ENCODE measurements at regions not wholly inside any gene's neighbourhood (a gene's known extent, or its start where the extent isn't known, plus 50 kb on each side); places are given as distances from the start of the nearest gene placed in this dataset.
"Not testable (repeated sequence)": the region's sequence is repeated elsewhere in the genome, so short reads cannot be mapped to it uniquely, and the experiment has no call there.

DNA sequence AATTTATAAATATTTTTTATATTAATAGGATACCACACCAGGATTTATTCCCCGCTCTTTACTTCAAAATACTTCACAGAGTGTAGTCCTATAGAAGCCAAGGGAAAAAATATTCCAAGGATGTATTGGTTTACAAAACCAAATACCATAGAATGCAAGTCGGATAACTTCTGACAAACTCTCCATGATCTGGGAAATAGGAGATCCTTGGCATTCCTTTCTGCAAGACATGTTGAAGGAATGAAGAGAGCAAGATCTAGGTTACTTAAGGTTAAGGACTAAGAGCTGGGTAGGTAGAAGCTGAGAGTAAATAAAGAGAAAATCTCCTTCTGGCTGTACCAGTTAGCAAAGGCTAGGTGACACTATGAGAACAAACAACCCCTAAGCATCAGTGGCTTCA, 141.2 kb downstream of the LRATD1 start:
- no peak overlapping the region for H3K27ac Mint-ChIP-seq
- no peaks in the 10 kb centered on the region for H3K27me3 Mint-ChIP-seq
- ATAC-seq (replicated peaks) (no peak), DNase-seq (no peak)
- H3K4me3 Mint-ChIP-seq, result no peak overlapping the region
- H3K4me1 Mint-ChIP-seq, result no peaks in the 10 kb centered on the region
- peaks cover 0 to 2% of the 10 kb centered on the region in 2 donors for H3K9me3 Mint-ChIP-seq
- H3K36me3 Mint-ChIP-seq, result no peaks in the 10 kb centered on the region

DNA sequence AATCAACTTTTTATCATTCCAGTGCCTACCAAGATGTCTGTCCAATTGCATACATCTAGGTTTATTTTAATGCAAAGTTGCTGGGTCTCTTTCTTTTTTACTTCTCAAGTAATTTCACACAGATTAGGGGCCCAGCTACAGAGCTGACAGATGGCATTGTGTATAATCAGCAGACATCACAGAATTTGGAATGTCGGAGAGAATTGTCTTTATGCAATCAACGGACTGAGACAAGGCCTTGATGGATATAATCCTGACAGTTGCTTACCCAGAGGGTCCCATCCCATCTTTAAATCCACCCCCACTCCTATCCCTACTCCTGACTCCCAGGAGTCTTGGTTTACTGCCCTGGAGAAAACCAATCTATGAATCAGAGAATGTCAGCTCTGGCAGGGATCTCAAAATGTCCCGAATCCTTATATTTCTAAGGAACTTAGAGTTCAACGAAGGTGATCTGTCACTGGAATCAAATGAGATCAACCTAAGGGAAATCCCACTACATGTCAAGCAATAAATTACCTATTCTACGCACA, 142.0 kb downstream of the LRATD1 start:
- peaks cover 0 to 2% of the 10 kb centered on the region in 2 donors for H3K9me3 Mint-ChIP-seq
- H3K36me3 Mint-ChIP-seq, result no peaks in the 10 kb centered on the region
- no peaks in the 10 kb centered on the region for H3K27me3 Mint-ChIP-seq
- H3K27ac Mint-ChIP-seq, result no peak overlapping the region
- ATAC-seq (replicated peaks) (no peak), DNase-seq (no peak)
- H3K4me3 Mint-ChIP-seq, result no peak overlapping the region
- no peaks in the 10 kb centered on the region for H3K4me1 Mint-ChIP-seq

GRCh38 chr2:14776216-14776615, 143.7 kb downstream of the LRATD1 start:
- H3K9me3 Mint-ChIP-seq, result peaks cover 0 to 3% of the 10 kb centered on the region in 2 donors
- ATAC-seq (replicated peaks) (no peak), DNase-seq (no peak)
- no peak overlapping the region for H3K27ac Mint-ChIP-seq
- H3K36me3 Mint-ChIP-seq, result no peaks in the 10 kb centered on the region
- no peaks in the 10 kb centered on the region for H3K4me1 Mint-ChIP-seq
- no peak overlapping the region for H3K4me3 Mint-ChIP-seq
- no peaks in the 10 kb centered on the region for H3K27me3 Mint-ChIP-seq

GRCh38 chr2:14778015-14778414, 145.5 kb downstream of the LRATD1 start:
- Mint-ChIP-seq H3K27me3 (no peaks in the 10 kb centered on the region), H3K9me3 (peaks cover 0 to 7% of the 10 kb centered on the region in 2 donors), H3K4me3 (no peak overlapping the region), H3K27ac (no peak overlapping the region), H3K4me1 (no peaks in the 10 kb centered on the region), H3K36me3 (no peaks in the 10 kb centered on the region)
- ATAC-seq (replicated peaks), result no peak
- no peak for DNase-seq

DNA sequence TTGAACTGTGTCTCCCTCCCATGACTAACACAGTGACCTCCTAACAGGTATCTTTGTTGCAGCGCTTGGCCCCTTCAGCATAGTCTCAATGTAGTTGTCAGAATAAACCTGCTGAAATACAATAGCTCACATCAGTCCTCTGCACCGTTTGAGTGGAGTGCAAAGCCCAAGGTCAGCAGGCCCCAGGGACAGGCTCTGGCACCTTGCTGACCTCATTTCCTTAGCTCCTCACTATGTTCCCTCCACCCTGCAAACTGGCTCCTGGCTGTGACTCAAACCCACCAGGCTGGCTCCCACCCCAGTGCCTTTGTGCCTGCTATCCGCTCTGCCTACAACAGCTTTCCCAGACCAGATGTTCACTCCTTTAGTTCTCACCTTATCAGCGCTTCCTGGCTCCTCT, 146.7 kb downstream of the LRATD1 start:
- Mint-ChIP-seq H3K27me3 (no peaks in the 10 kb centered on the region), H3K9me3 (peaks cover 0 to 7% of the 10 kb centered on the region in 2 donors), H3K27ac (no peak overlapping the region), H3K4me1 (no peaks in the 10 kb centered on the region), H3K36me3 (no peaks in the 10 kb centered on the region), H3K4me3 (no peak overlapping the region)
- ATAC-seq (replicated peaks) (no peak), DNase-seq (no peak)

DNA sequence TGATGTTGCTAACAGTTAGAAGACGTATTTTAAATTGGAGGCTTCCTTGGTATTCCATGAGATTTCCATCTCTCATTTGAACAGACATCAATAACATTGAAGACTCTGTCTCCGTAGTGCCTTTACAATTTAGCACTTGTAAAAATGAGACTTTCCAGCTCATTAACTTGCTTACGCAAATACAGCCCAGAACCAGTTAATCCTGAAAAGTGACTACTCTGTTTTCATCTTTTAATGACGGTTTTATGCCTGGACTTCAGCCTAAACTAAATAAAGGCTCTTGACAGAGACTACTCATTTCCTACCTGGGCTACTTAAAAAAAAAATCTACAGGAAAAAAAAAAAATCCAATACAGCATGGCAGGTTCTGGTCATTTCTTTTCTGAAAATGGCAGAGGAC, 148.6 kb downstream of the LRATD1 start:
- H3K27ac Mint-ChIP-seq, result no peak overlapping the region
- no peaks in the 10 kb centered on the region for H3K4me1 Mint-ChIP-seq
- DNase-seq (no peak), ATAC-seq (replicated peaks) (no peak)
- H3K9me3 Mint-ChIP-seq, result peaks cover 0 to 7% of the 10 kb centered on the region in 2 donors
- H3K27me3 Mint-ChIP-seq, result no peaks in the 10 kb centered on the region
- no peak overlapping the region for H3K4me3 Mint-ChIP-seq
- H3K36me3 Mint-ChIP-seq, result no peaks in the 10 kb centered on the region

GRCh38 chr2:14788814-14789213, 156.3 kb downstream of the LRATD1 start:
- H3K4me1 Mint-ChIP-seq; ATAC-seq (replicated peaks); H3K27me3 Mint-ChIP-seq; H3K4me3 Mint-ChIP-seq; H3K9me3 Mint-ChIP-seq; DNase-seq; H3K36me3 Mint-ChIP-seq; H3K27ac Mint-ChIP-seq: not testable (repeated sequence)

- Mint-ChIP-seq H3K27ac (no peak overlapping the region), H3K9me3 (peaks cover 0 to 8% of the 10 kb centered on the region in 2 donors), H3K27me3 (no peaks in the 10 kb centered on the region), H3K4me1 (no peaks in the 10 kb centered on the region), H3K36me3 (no peaks in the 10 kb centered on the region), H3K4me3 (no peak overlapping the region)
- ATAC-seq (replicated peaks) (no peak), DNase-seq (no peak)
These were observed 157.6 kb downstream of the LRATD1 start for GRCh38 chr2:14790041-14790640.

DNA sequence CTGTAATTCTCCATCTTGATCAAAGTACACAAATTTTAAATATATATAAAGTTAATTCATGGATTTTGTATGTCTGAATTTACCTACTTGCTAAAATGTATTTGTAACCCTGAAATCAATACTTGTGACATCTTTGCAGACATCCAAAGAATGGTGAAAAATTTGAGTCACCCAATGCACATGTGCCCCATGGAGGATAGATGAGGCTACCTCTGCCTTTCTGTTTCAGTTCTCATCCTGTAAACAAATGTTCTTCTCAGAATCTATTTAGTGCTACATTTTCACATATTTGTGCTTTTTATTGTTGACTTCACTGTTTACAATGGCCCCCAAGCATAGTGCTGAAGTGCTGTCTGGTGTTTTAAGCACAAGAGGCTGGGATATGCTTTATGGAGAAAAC, 171.5 kb downstream of the LRATD1 start:
- Mint-ChIP-seq H3K36me3 (no peaks in the 10 kb centered on the region), H3K27ac (no peak overlapping the region), H3K9me3 (peaks cover 9 to 10% of the 10 kb centered on the region in 2 donors), H3K4me3 (no peak overlapping the region), H3K27me3 (no peaks in the 10 kb centered on the region), H3K4me1 (no peaks in the 10 kb centered on the region)
- DNase-seq (no peak), ATAC-seq (replicated peaks) (no peak)

DNA sequence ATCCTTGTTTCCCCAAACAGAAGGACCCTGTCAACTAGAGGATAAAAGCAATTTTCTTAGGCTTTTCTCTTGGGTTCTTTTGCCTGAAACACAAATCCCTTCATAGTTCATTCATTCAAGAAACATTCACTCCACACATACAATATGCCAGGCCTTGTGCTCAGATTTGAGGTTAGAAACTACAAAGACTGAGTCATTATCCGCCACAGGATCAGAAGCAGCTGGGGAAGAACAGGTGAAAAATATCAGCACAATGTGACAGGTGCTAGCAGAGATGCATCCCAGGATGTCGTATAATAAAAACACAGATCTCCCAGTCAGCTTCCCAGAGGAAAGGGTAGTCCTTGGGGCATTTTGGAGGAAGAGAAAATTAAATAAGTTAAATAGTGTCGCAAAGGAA, 172.4 kb downstream of the LRATD1 start:
- DNase-seq (no peak), ATAC-seq (replicated peaks) (no peak)
- Mint-ChIP-seq H3K36me3 (no peaks in the 10 kb centered on the region), H3K4me3 (no peak overlapping the region), H3K9me3 (peaks cover 8 to 10% of the 10 kb centered on the region in 2 donors), H3K27me3 (no peaks in the 10 kb centered on the region), H3K27ac (no peak overlapping the region), H3K4me1 (no peaks in the 10 kb centered on the region)

DNA sequence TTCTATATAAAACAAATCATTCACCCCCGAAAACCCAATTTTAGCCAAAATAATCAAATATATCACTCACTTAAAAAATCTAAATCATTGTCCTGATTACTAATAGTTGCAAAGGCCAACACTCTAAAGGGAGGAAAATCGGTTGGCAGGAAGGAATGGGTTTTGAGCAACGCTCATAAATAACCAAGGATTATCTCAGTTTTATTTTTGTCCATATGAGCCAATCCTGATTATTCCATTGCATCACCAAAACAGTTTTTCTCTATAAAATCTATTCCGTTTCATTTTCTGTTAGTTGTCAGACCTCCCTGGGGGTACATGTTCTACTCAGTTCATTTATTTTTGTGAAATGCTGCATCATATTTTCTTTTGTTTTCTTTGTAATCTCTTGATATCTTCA, 174.1 kb downstream of the LRATD1 start:
- H3K36me3 Mint-ChIP-seq, result no peaks in the 10 kb centered on the region

GRCh38 chr2:14815201-14815600, 182.7 kb downstream of the LRATD1 start:
- Mint-ChIP-seq H3K4me1 (no peaks in the 10 kb centered on the region), H3K4me3 (no peak overlapping the region), H3K9me3 (peaks cover 5 to 11% of the 10 kb centered on the region in 2 donors), H3K36me3 (no peaks in the 10 kb centered on the region), H3K27me3 (peaks cover 0 to 4% of the 10 kb centered on the region in 2 donors), H3K27ac (no peak overlapping the region)
- no peak for DNase-seq
- ATAC-seq (replicated peaks), result no peak

More for the DNA sequence above, 174.1 kb downstream of the LRATD1 start:
- peaks cover 2 to 4% of the 10 kb centered on the region in 2 donors for H3K9me3 Mint-ChIP-seq
- no peaks in the 10 kb centered on the region for H3K4me1 Mint-ChIP-seq
- no peak overlapping the region for H3K4me3 Mint-ChIP-seq
- no peaks in the 10 kb centered on the region for H3K27me3 Mint-ChIP-seq
- DNase-seq (no peak), ATAC-seq (replicated peaks) (no peak)
- H3K27ac Mint-ChIP-seq, result no peak overlapping the region

- H3K27ac Mint-ChIP-seq, result no peak overlapping the region
- no peaks in the 10 kb centered on the region for H3K36me3 Mint-ChIP-seq
- no peak for ATAC-seq (replicated peaks)
- no peak for DNase-seq
- H3K4me3 Mint-ChIP-seq, result no peak overlapping the region
- no peaks in the 10 kb centered on the region for H3K4me1 Mint-ChIP-seq
- peaks cover 5 to 13% of the 10 kb centered on the region in 2 donors for H3K9me3 Mint-ChIP-seq
- H3K27me3 Mint-ChIP-seq, result peaks cover 0 to 4% of the 10 kb centered on the region in 2 donors
These were observed 183.8 kb downstream of the LRATD1 start for GRCh38 chr2:14816069-14817060.

- Mint-ChIP-seq H3K27ac (no peak overlapping the region), H3K4me3 (no peak overlapping the region), H3K36me3 (no peaks in the 10 kb centered on the region), H3K4me1 (no peaks in the 10 kb centered on the region), H3K27me3 (peaks cover 0 to 4% of the 10 kb centered on the region in 2 donors), H3K9me3 (peaks cover 4 to 11% of the 10 kb centered on the region in 2 donors)
- no peak for ATAC-seq (replicated peaks)
- DNase-seq, result no peak
These were observed 185.3 kb downstream of the LRATD1 start for GRCh38 chr2:14817848-14818247.

- Mint-ChIP-seq H3K36me3 (no peaks in the 10 kb centered on the region), H3K27me3 (no peaks in the 10 kb centered on the region), H3K4me1 (no peaks in the 10 kb centered on the region), H3K27ac (no peak overlapping the region), H3K4me3 (no peak overlapping the region), H3K9me3 (peaks cover 0 to 10% of the 10 kb centered on the region in 2 donors)
- DNase-seq, result no peak
- no peak for ATAC-seq (replicated peaks)
These were observed 194.0 kb downstream of the LRATD1 start for GRCh38 chr2:14826518-14826917.
